LNCaP clone FGC (cell line): ENCODE measurements at regions not wholly inside any gene's neighbourhood (a gene's known extent, or its start where the extent isn't known, plus 50 kb on each side); places are given as distances from the start of the nearest gene placed in this dataset.

Experiments used
- DNase-seq: peaks from one replicate; pipeline ENCODE4 v3.0.0-alpha.2; 2011; ENCODE audit warnings: low read depth
- H3K4me3 ChIP-seq: 2 replicates; pipeline ENCODE4 v1.5.1; 2011; ENCODE audit warnings: mild to moderate bottlenecking, low read depth, low read length, control low read depth
- CTCF ChIP-seq: IDR thresholded peaks from 2 replicates; pipeline ENCODE4 v1.5.1; 2012; ENCODE audit warnings: mild to moderate bottlenecking; ENCODE audit not compliant: control insufficient read depth, insufficient read depth; ENCODE audit errors: extremely low read depth

- H3K4me3 ChIP-seq, result no peak overlapping the region
- TF ChIP-seq CTCF, result no peak
- DNase-seq, result no peak
Observed at GRCh38 chr4:123562994-123563750, 166.6 kb downstream of the SPRY1 start.

GRCh38 chr4:123564758-123565346 is 168.3 kb downstream of the SPRY1 start:
- DNase-seq, result peak; percentile 46
- TF ChIP-seq CTCF, result peak; percentile 76
- no peak overlapping the region for H3K4me3 ChIP-seq

GRCh38 chr4:123568936-123569335 is 172.3 kb downstream of the SPRY1 start:
- no peak overlapping the region for H3K4me3 ChIP-seq
- TF ChIP-seq CTCF, result no peak
- no peak for DNase-seq

- no peak for TF ChIP-seq CTCF
- H3K4me3 ChIP-seq, result no peak overlapping the region
- DNase-seq, result no peak
Observed at GRCh38 chr4:123569541-123569940, 172.9 kb downstream of the SPRY1 start.

- no peak overlapping the region for H3K4me3 ChIP-seq
- no peak for TF ChIP-seq CTCF
- DNase-seq, result no peak
Observed at GRCh38 chr4:123573866-123574508, 177.4 kb downstream of the SPRY1 start.

GRCh38 chr4:123575291-123575690 is 178.7 kb downstream of the SPRY1 start:
- H3K4me3 ChIP-seq, result no peak overlapping the region
- no peak for TF ChIP-seq CTCF
- DNase-seq, result no peak
